HCT116 (cell line): ENCODE measurements at regions not wholly inside any gene's neighbourhood (a gene's known extent, or its start where the extent isn't known, plus 50 kb on each side); places are given as distances from the start of the nearest gene placed in this dataset.

Experiments used
- ATAC-seq: fragments of 200-7000 bp; cut with Tn5 transposase; 2 replicates; pipeline ENCODE4 v1.9.1; 2020; ENCODE audit warnings: mild to moderate bottlenecking, moderate library complexity
- BruUV-seq: library from RNA; stranded (reverse); fragments of 400-500 nt; replicated peaks from 2 replicates; lab custom pipeline; 2021; lab: Mats Ljungman, UMichigan
- CTCF ChIA-PET: fragments of 300-600 bp; sonication (Branson Sonifier 250); formaldehyde crosslinking; loops from one replicate; lab custom pipeline; 2021; ENCODE audit warnings: antibody characterized with exemption; lab: Charles Lee
- POLR2A ChIA-PET: fragments of 300-600, 350-600 bp; sonication (Branson Sonifier 250); formaldehyde crosslinking; loops from one replicate; lab custom pipeline; 2021; ENCODE audit warnings: antibody characterized with exemption; lab: Charles Lee
- RAD21 ChIA-PET, 2 experiments: fragments of 300-600 bp; sonication (Branson Sonifier 250); formaldehyde crosslinking; loops; one replicate each; lab custom pipeline; 2023; ENCODE audit warnings: low total read pairs in 2 of 2; ENCODE audit not compliant: uncharacterized antibody in 2 of 2, unreplicated experiment in 2 of 2, low non-redundant PET in 1 of 2; lab: Charles Lee
- DNase-seq: peaks from one replicate; pipeline ENCODE4 v3.0.0-alpha.2; 2010; ENCODE audit warnings: low read depth, low spot score
- H2AFZ ChIP-seq: fragments of 200-600 bp; shearing (Covaris generic), sonication (generic); 2 replicates; pipeline ENCODE4 v1.6.1; 2017; ENCODE audit warnings: low read depth, mixed run types, mixed read lengths, antibody characterized with exemption, low read length; ENCODE audit not compliant: poor library complexity, severe bottlenecking
- H3K27ac ChIP-seq: 2 replicates; pipeline ENCODE4 v1.5.1; 2012; ENCODE audit warnings: low read depth, low read length
- H3K27me3 ChIP-seq: fragments of 200-600 bp; sonication (generic); 2 replicates; pipeline ENCODE4 v1.6.1; 2016; ENCODE audit warnings: mixed run types, low read length, mixed read lengths; ENCODE audit not compliant: insufficient read depth
- H3K36me3 ChIP-seq, 2 experiments: fragments of 200-500 bp in 1 of 2; fragments of 200-600 bp in 1 of 2; sonication (Bioruptor generic) in 1 of 2; sonication (generic) in 1 of 2; 2 replicates each; pipeline versions ENCODE4 v1.5.1 to v1.6.1; 2014 to 2016; ENCODE audit warnings: low read length in 2 of 2, inconsistent platforms in 1 of 2, mixed read lengths in 1 of 2, mixed run types in 1 of 2; ENCODE audit not compliant: insufficient read depth in 2 of 2, control insufficient read depth in 1 of 2
- H3K4me1 ChIP-seq, 2 experiments: fragments of 200-600 bp in 1 of 2; sonication (generic) in 1 of 2; 2 replicates each; pipeline versions ENCODE4 v1.5.1 to v1.6.1; 2012 to 2017; ENCODE audit warnings: low read length in 2 of 2, inconsistent platforms in 1 of 2, mild to moderate bottlenecking in 1 of 2, mixed read lengths in 1 of 2, mixed run types in 1 of 2, moderate library complexity in 1 of 2; ENCODE audit not compliant: insufficient read depth in 2 of 2, control insufficient read depth in 1 of 2
- H3K4me2 ChIP-seq: fragments of 200-600 bp; sonication (generic); 2 replicates; pipeline ENCODE4 v1.6.1; 2017; ENCODE audit warnings: mixed run types, low read length, mixed read lengths
- H3K4me3 ChIP-seq, 2 experiments: fragments of 200-600 bp in 1 of 2; sonication (generic) in 1 of 2; replicated peaks in 1 of 2; 2 replicates each; pipeline ENCODE4 v1.5.1; 2011 to 2016; ENCODE audit warnings: low read length in 2 of 2, control low read depth in 1 of 2, low read depth in 1 of 2, mild to moderate bottlenecking in 1 of 2, mixed read lengths in 1 of 2, mixed run types in 1 of 2
- H3K79me2 ChIP-seq: fragments of 200-600 bp; sonication (generic); 2 replicates; pipeline ENCODE4 v1.6.1; 2017; ENCODE audit warnings: mild to moderate bottlenecking, mixed run types, low read length, moderate library complexity, mixed read lengths; ENCODE audit not compliant: insufficient read depth
- H3K9ac ChIP-seq: fragments of 200-600 bp; sonication (generic); 2 replicates; pipeline ENCODE4 v1.6.1; 2016; ENCODE audit warnings: low read length, mixed read lengths
- H3K9me2 ChIP-seq: fragments of 200-600 bp; sonication (generic), shearing (Covaris generic); 2 replicates; pipeline ENCODE4 v1.6.1; 2017; ENCODE audit warnings: mixed run types, mild to moderate bottlenecking, moderate library complexity; ENCODE audit not compliant: insufficient read depth
- H3K9me3 ChIP-seq, 2 experiments: fragments of 200-500 bp in 1 of 2; fragments of 200-600 bp in 1 of 2; sonication (Bioruptor generic) in 1 of 2; sonication (generic) in 1 of 2; 2 replicates each; pipeline ENCODE4 v1.6.1; 2014 to 2017; ENCODE audit warnings: low read length in 2 of 2, mixed read lengths in 2 of 2, inconsistent platforms in 1 of 2, low read depth in 1 of 2, mild to moderate bottlenecking in 1 of 2, mixed run types in 1 of 2, moderate library complexity in 1 of 2; ENCODE audit not compliant: control insufficient read depth in 1 of 2, insufficient read depth in 1 of 2
- H4K20me1 ChIP-seq: fragments of 200-600 bp; sonication (generic), shearing (Covaris generic); 2 replicates; pipeline ENCODE4 v1.6.1; 2017; ENCODE audit warnings: mixed run types, mild to moderate bottlenecking, moderate library complexity; ENCODE audit not compliant: insufficient read depth
- CBX3 ChIP-seq: IDR thresholded peaks from 2 replicates; pipeline ENCODE4 v1.6.1; 2012; ENCODE audit warnings: low read depth
- CEBPB ChIP-seq: IDR thresholded peaks from 2 replicates; pipeline ENCODE4 v1.6.1; 2012; ENCODE audit warnings: low read depth
- EGR1 ChIP-seq: IDR thresholded peaks from 2 replicates; pipeline ENCODE4 v1.6.1; 2012; ENCODE audit warnings: low read depth
- ELF1 ChIP-seq: IDR thresholded peaks from 2 replicates; pipeline ENCODE4 v1.6.1; 2012; ENCODE audit warnings: low read depth, borderline replicate concordance
- EZH2 ChIP-seq: fragments of 200-600 bp; sonication (generic); IDR thresholded peaks from 2 replicates; pipeline ENCODE4 v1.6.1; 2017; ENCODE audit warnings: antibody characterized with exemption, mixed run types
- FOSL1 ChIP-seq: IDR thresholded peaks from 2 replicates; pipeline ENCODE4 v1.6.1; 2012; ENCODE audit warnings: low read depth
- POLR2A ChIP-seq: IDR thresholded peaks from 2 replicates; pipeline ENCODE4 v1.7.0; 2011; ENCODE audit warnings: borderline replicate concordance; ENCODE audit not compliant: insufficient read depth, insufficient read length; ENCODE audit errors: extremely low read depth
- POLR2AphosphoS5 ChIP-seq: IDR thresholded peaks from 2 replicates; pipeline ENCODE4 v1.6.1; 2011; ENCODE audit warnings: mild to moderate bottlenecking, low read depth, low read length, moderate library complexity
- RAD21 ChIP-seq: IDR thresholded peaks from 2 replicates; pipeline ENCODE4 v1.6.1; 2012; ENCODE audit warnings: low read depth, mild to moderate bottlenecking
- SP1 ChIP-seq: IDR thresholded peaks from 2 replicates; pipeline ENCODE4 v1.6.1; 2012; ENCODE audit warnings: low read depth
- SRF ChIP-seq: IDR thresholded peaks from 2 replicates; pipeline ENCODE4 v1.6.1; 2012; ENCODE audit warnings: low read depth
- TCF7L2 ChIP-seq: IDR thresholded peaks from 2 replicates; pipeline ENCODE4 v1.7.0; 2011; ENCODE audit warnings: borderline replicate concordance, inconsistent platforms; ENCODE audit not compliant: insufficient read depth, insufficient read length; ENCODE audit errors: extremely low read depth
- YY1 ChIP-seq: IDR thresholded peaks from 2 replicates; pipeline ENCODE4 v1.6.1; 2011; ENCODE audit warnings: low read length, low read depth, moderate library complexity, mild to moderate bottlenecking; ENCODE audit not compliant: insufficient replicate concordance; ENCODE audit errors: extremely low read depth
- ZFX ChIP-seq: fragments of 450-650 bp; IDR thresholded peaks from 2 replicates; pipeline ENCODE4 v1.6.1; 2017
- ZNF274 ChIP-seq: fragments of 200-500 bp; sonication (Bioruptor generic); IDR thresholded peaks from 2 replicates; pipeline ENCODE4 v1.6.1; 2014; ENCODE audit warnings: mild to moderate bottlenecking, low read depth, low read length, inconsistent platforms
- intact Hi-C: fragments of 100-400 bp; cut with micrococcal nuclease; formaldehyde crosslinking; loops from 2 replicates; pipeline ENCODE4 v1.10.0; 2022
- TF ChIP-seq, protein P1 (sequence below): IDR thresholded peaks from 2 replicates; pipeline ENCODE4 v1.6.1; 2012; ENCODE audit warnings: low read depth
- TF ChIP-seq, protein P2 (sequence below): IDR thresholded peaks from 2 replicates; pipeline ENCODE4 v1.6.1; 2012
- TF ChIP-seq, protein P3 (sequence below): IDR thresholded peaks from 2 replicates; pipeline ENCODE4 v1.6.1; 2011; ENCODE audit warnings: mild to moderate bottlenecking, low read length, moderate library complexity; ENCODE audit not compliant: insufficient replicate concordance; ENCODE audit errors: extremely low read depth
- TF ChIP-seq, protein P4 (sequence below), 3 experiments: fragments of 200-600 bp in 1 of 3; sonication (generic) in 1 of 3; IDR thresholded peaks in 2 of 3; conservative IDR thresholded peaks in 1 of 3; 2 replicates each; pipeline ENCODE4 v1.5.1; 2012 to 2017; ENCODE audit warnings: low read depth in 2 of 3, low read length in 2 of 3, antibody characterized with exemption in 1 of 3, borderline replicate concordance in 1 of 3, control low read depth in 1 of 3, mild to moderate bottlenecking in 1 of 3, mixed read lengths in 1 of 3, mixed run types in 1 of 3, moderate library complexity in 1 of 3; ENCODE audit not compliant: insufficient read depth in 1 of 3
- TF ChIP-seq, protein P5 (sequence below): IDR thresholded peaks from 2 replicates; pipeline ENCODE4 v1.6.1; 2012

DNA sequence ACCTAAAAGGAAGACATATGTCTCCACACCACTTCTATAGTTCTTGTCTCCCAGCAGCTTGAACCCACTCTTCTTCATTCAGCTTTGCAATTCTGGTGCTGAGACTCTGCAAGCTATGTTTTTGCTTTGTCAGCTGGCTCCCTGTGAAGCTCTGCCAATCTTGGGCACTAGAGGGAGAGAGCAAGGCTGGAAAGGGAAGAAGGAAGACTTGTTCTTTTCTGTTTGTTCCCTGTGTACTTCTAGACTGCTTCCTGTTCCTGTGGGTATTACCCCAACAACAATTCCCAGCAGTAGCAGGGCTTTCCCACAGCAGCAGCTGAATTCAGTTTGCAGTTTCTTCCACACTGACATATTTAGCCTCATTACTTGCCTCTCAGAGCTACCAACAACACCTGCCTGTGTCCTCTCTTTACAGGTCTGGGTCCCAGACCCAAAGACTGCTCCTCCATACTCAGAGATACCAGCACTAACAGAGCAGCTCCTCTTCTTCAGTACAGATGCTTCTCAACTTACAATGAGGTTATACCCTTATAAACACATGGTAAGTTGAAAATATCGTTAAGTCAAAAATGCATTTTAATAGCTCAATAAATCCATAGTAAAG lies 275.2 kb upstream of the NEGR1 start:
- Histone ChIP-seq H3K9ac (no peak overlapping the region), H3K9me2 (no peaks in the 10 kb centered on the region), H4K20me1 (no peaks in the 10 kb centered on the region), H3K79me2 (no peaks in the 10 kb centered on the region), H2AFZ (no peak overlapping the region), H3K27me3 (no peaks in the 10 kb centered on the region), H3K4me3 (no peak overlapping the region), H3K27ac (no peak overlapping the region), H3K9me3 (peaks cover 10 to 16% of the 10 kb centered on the region in 2 experiments; a peak in 3 of 4 replicates), H3K4me1 (no peaks in the 10 kb centered on the region), H3K36me3 (no peaks in the 10 kb centered on the region), H3K4me2 (no peak overlapping the region)
- TF ChIP-seq, protein P1, sequence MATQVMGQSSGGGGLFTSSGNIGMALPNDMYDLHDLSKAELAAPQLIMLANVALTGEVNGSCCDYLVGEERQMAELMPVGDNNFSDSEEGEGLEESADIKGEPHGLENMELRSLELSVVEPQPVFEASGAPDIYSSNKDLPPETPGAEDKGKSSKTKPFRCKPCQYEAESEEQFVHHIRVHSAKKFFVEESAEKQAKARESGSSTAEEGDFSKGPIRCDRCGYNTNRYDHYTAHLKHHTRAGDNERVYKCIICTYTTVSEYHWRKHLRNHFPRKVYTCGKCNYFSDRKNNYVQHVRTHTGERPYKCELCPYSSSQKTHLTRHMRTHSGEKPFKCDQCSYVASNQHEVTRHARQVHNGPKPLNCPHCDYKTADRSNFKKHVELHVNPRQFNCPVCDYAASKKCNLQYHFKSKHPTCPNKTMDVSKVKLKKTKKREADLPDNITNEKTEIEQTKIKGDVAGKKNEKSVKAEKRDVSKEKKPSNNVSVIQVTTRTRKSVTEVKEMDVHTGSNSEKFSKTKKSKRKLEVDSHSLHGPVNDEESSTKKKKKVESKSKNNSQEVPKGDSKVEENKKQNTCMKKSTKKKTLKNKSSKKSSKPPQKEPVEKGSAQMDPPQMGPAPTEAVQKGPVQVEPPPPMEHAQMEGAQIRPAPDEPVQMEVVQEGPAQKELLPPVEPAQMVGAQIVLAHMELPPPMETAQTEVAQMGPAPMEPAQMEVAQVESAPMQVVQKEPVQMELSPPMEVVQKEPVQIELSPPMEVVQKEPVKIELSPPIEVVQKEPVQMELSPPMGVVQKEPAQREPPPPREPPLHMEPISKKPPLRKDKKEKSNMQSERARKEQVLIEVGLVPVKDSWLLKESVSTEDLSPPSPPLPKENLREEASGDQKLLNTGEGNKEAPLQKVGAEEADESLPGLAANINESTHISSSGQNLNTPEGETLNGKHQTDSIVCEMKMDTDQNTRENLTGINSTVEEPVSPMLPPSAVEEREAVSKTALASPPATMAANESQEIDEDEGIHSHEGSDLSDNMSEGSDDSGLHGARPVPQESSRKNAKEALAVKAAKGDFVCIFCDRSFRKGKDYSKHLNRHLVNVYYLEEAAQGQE: no peak
- TF ChIP-seq TCF7L2 (no peak), CBX3 (no peak), SRF (no peak), ELF1 (no peak), EGR1 (no peak), RAD21 (no peak), ZNF274 (no peak), SP1 (no peak), POLR2AphosphoS5 (no peak), ZFX (no peak), POLR2A (no peak), CEBPB (no peak), FOSL1 (no peak), YY1 (no peak), EZH2 (no peak)
- TF ChIP-seq, protein P2, sequence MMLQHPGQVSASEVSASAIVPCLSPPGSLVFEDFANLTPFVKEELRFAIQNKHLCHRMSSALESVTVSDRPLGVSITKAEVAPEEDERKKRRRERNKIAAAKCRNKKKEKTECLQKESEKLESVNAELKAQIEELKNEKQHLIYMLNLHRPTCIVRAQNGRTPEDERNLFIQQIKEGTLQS: no peak
- TF ChIP-seq, protein P3, sequence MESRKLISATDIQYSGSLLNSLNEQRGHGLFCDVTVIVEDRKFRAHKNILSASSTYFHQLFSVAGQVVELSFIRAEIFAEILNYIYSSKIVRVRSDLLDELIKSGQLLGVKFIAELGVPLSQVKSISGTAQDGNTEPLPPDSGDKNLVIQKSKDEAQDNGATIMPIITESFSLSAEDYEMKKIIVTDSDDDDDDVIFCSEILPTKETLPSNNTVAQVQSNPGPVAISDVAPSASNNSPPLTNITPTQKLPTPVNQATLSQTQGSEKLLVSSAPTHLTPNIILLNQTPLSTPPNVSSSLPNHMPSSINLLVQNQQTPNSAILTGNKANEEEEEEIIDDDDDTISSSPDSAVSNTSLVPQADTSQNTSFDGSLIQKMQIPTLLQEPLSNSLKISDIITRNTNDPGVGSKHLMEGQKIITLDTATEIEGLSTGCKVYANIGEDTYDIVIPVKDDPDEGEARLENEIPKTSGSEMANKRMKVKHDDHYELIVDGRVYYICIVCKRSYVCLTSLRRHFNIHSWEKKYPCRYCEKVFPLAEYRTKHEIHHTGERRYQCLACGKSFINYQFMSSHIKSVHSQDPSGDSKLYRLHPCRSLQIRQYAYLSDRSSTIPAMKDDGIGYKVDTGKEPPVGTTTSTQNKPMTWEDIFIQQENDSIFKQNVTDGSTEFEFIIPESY: no peak
- TF ChIP-seq, protein P4, sequence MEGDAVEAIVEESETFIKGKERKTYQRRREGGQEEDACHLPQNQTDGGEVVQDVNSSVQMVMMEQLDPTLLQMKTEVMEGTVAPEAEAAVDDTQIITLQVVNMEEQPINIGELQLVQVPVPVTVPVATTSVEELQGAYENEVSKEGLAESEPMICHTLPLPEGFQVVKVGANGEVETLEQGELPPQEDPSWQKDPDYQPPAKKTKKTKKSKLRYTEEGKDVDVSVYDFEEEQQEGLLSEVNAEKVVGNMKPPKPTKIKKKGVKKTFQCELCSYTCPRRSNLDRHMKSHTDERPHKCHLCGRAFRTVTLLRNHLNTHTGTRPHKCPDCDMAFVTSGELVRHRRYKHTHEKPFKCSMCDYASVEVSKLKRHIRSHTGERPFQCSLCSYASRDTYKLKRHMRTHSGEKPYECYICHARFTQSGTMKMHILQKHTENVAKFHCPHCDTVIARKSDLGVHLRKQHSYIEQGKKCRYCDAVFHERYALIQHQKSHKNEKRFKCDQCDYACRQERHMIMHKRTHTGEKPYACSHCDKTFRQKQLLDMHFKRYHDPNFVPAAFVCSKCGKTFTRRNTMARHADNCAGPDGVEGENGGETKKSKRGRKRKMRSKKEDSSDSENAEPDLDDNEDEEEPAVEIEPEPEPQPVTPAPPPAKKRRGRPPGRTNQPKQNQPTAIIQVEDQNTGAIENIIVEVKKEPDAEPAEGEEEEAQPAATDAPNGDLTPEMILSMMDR (IDR thresholded peaks at IDR 0.05 in 2 of 3, conservative IDR thresholded peaks at IDR 0.05 in 1 of 3; ENCODE audit: borderline replicate concordance in 1 of 3, insufficient read depth in 1 of 3, low read depth in 2 of 3, low read length in 2 of 3): no peak
- TF ChIP-seq, protein P5, sequence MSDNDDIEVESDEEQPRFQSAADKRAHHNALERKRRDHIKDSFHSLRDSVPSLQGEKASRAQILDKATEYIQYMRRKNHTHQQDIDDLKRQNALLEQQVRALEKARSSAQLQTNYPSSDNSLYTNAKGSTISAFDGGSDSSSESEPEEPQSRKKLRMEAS: no peak
- ATAC-seq: no peak
- intact Hi-C loops: no loop called here
- DNase-seq: no peak
- ChIA-PET RAD21 (no interaction called here), POLR2A (no interaction called here), CTCF (no interaction called here)
- BruUV-seq: no TSS peak
